Hypothalamus (tissue), 51 donors: ENCODE measurements at regions not wholly inside any gene's neighbourhood (a gene's known extent, or its start where the extent isn't known, plus 50 kb on each side); places are given as distances from the start of the nearest gene placed in this dataset.

Experiments
- DNase-seq, 51 donors: peaks; one replicate each; lab custom pipeline; 2025; lab: John Stamatoyannopoulos, UW

GRCh38 chr7:135831455-135832195 lies 83.0 kb upstream of the FAM180A start:
- no peak for DNase-seq

- no peak for DNase-seq
These were observed 80.0 kb upstream of the FAM180A start for GRCh38 chr7:135828604-135829003.

GRCh38 chr7:135827391-135827790 lies 78.8 kb upstream of the FAM180A start:
- no peak for DNase-seq

GRCh38 chr7:135825406-135825805 lies 76.8 kb upstream of the FAM180A start:
- DNase-seq: no peak

GRCh38 chr7:135822376-135822775 lies 73.8 kb upstream of the FAM180A start:
- no peak for DNase-seq

- DNase-seq: no peak
These were observed 69.0 kb upstream of the FAM180A start for GRCh38 chr7:135817583-135817982.

GRCh38 chr7:135815033-135815432 lies 66.4 kb upstream of the FAM180A start:
- no peak for DNase-seq

- DNase-seq: no peak
These were observed 63.5 kb upstream of the FAM180A start for GRCh38 chr7:135812148-135812547.

- no peak for DNase-seq
These were observed 62.9 kb upstream of the FAM180A start for GRCh38 chr7:135811506-135811905.

- DNase-seq: peak in 11 of 51 donors; percentile 12 to 63 (median 27)
These were observed 59.6 kb upstream of the FAM180A start for GRCh38 chr7:135808206-135808605.

- DNase-seq: no peak
These were observed 54.5 kb upstream of the FAM180A start for GRCh38 chr7:135803143-135803542.

GRCh38 chr7:135802697-135803096 lies 54.1 kb upstream of the FAM180A start:
- no peak for DNase-seq

GRCh38 chr7:135801877-135802276 lies 53.3 kb upstream of the FAM180A start:
- peak in 1 of 51 donors; percentile 10 for DNase-seq

GRCh38 chr7:135801045-135801693 lies 52.6 kb upstream of the FAM180A start:
- DNase-seq: peak in 4 of 51 donors; percentile 3 to 66 (median 26)

- no peak for DNase-seq
These were observed 51.9 kb upstream of the FAM180A start for GRCh38 chr7:135800560-135800959.

- no peak for DNase-seq
These were observed 51.3 kb upstream of the FAM180A start for GRCh38 chr7:135799881-135800280.
